OCI-LY1 (cell line): ENCODE measurements at regions not wholly inside any gene's neighbourhood (a gene's known extent, or its start where the extent isn't known, plus 50 kb on each side); places are given as distances from the start of the nearest gene placed in this dataset.

Experiments used
- H2AFZ ChIP-seq: fragments of 200-600 bp; sonication (generic), shearing (Covaris generic); 2 replicates; pipeline ENCODE4 v1.6.0; 2014; ENCODE audit warnings: antibody characterized with exemption, mild to moderate bottlenecking, low read length
- H3F3A ChIP-seq: fragments of 200-600 bp; sonication (generic), shearing (Covaris generic); 2 replicates; pipeline ENCODE4 v1.6.0; 2014; ENCODE audit warnings: mild to moderate bottlenecking, antibody characterized with exemption, low read length, moderate library complexity; ENCODE audit not compliant: insufficient read depth
- H3K27ac ChIP-seq: fragments of 200-600 bp; sonication (generic); 2 replicates; pipeline ENCODE4 v1.5.1; 2014; ENCODE audit warnings: low read length, mixed run types, mild to moderate bottlenecking, low read depth; ENCODE audit not compliant: poor library complexity, severe bottlenecking
- H3K27me3 ChIP-seq: fragments of 200-600 bp; sonication (generic); 2 replicates; pipeline ENCODE4 v1.6.0; 2014; ENCODE audit warnings: antibody characterized with exemption, mild to moderate bottlenecking, low read length, moderate library complexity; ENCODE audit not compliant: insufficient read depth
- H3K36me3 ChIP-seq: fragments of 200-600 bp; sonication (generic); 2 replicates; pipeline ENCODE4 v1.6.1; 2014; ENCODE audit warnings: mild to moderate bottlenecking, antibody characterized with exemption, low read length, moderate library complexity, mixed read lengths; ENCODE audit not compliant: insufficient read depth
- H3K4me1 ChIP-seq: fragments of 200-600 bp; sonication (generic); 2 replicates; pipeline ENCODE4 v1.5.1; 2014; ENCODE audit warnings: mild to moderate bottlenecking, low read length, moderate library complexity; ENCODE audit not compliant: insufficient read depth, severe bottlenecking
- H3K4me2 ChIP-seq: fragments of 200-600 bp; sonication (generic), shearing (Covaris generic); 2 replicates; pipeline ENCODE4 v1.6.1; 2014; ENCODE audit warnings: low read length
- H3K4me3 ChIP-seq: fragments of 200-600 bp; sonication (generic); 2 replicates; pipeline ENCODE4 v1.5.1; 2014; ENCODE audit warnings: low read length, low read depth, mild to moderate bottlenecking, mixed read lengths; ENCODE audit not compliant: poor library complexity, severe bottlenecking
- H3K79me2 ChIP-seq: fragments of 200-600 bp; shearing (Covaris generic); 2 replicates; pipeline ENCODE4 v1.6.1; 2016; ENCODE audit warnings: mixed run types, low read length, mixed read lengths; ENCODE audit not compliant: insufficient read depth
- H3K9ac ChIP-seq: fragments of 200-600 bp; sonication (generic), shearing (Covaris generic); 2 replicates; pipeline ENCODE4 v1.6.1; 2014; ENCODE audit warnings: mild to moderate bottlenecking, low read length, mixed read lengths
- H3K9me2 ChIP-seq: fragments of 200-600 bp; sonication (generic), shearing (Covaris generic); 2 replicates; pipeline ENCODE4 v1.6.1; 2014; ENCODE audit warnings: low read depth, mild to moderate bottlenecking, low read length, mixed read lengths
- H3K9me3 ChIP-seq: fragments of 200-600 bp; shearing (Covaris generic); 2 replicates; pipeline ENCODE4 v1.6.1; 2014; ENCODE audit warnings: low read length, mixed read lengths
- H4K20me1 ChIP-seq: fragments of 200-600 bp; sonication (generic), shearing (Covaris generic); 2 replicates; pipeline ENCODE4 v1.6.0; 2016; ENCODE audit warnings: mild to moderate bottlenecking, low read length; ENCODE audit not compliant: insufficient read depth
- EZH2 ChIP-seq: fragments of 200-600 bp; sonication (generic), shearing (Covaris generic); IDR thresholded peaks from 2 replicates; pipeline ENCODE4 v1.8.0; 2017; ENCODE audit warnings: borderline replicate concordance, mixed run types, mild to moderate bottlenecking, antibody characterized with exemption, low read length, moderate library complexity, mixed read lengths
- TF ChIP-seq, protein P1 (sequence below): fragments of 200-600 bp; sonication (generic), shearing (Covaris generic); IDR thresholded peaks from 2 replicates; pipeline ENCODE4 v1.5.1; 2017; ENCODE audit warnings: mild to moderate bottlenecking, antibody characterized with exemption, low read length, moderate library complexity, mixed read lengths

DNA sequence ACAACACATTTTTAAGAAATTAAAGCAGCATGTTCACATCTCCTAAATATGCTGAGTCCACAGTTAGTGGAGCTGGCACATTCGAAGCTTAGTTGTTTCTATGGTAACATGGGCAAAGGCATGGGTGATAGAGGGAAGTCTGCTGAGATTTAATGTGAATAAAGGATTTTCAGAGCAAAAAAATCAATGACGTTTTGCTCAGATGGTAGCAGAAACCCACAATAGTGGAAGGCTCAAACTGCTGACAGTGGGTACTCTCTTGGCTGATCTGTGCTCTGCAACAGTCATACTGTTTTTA lies 795.1 kb upstream of the ARPP21 start:
- Histone ChIP-seq H3K79me2 (no peaks in the 10 kb centered on the region), H3K9ac (no peak overlapping the region), H3K4me1 (peaks cover 16% of the 10 kb centered on the region), H3K4me3 (no peak overlapping the region), H3K27ac (no peak overlapping the region), H3K9me3 (no peaks in the 10 kb centered on the region), H3K36me3 (no peaks in the 10 kb centered on the region), H3F3A (no peaks in the 10 kb centered on the region), H3K4me2 (no peak overlapping the region), H4K20me1 (no peaks in the 10 kb centered on the region), H2AFZ (no peak overlapping the region), H3K27me3 (no peaks in the 10 kb centered on the region), H3K9me2 (no peaks in the 10 kb centered on the region)
- TF ChIP-seq, protein P1, sequence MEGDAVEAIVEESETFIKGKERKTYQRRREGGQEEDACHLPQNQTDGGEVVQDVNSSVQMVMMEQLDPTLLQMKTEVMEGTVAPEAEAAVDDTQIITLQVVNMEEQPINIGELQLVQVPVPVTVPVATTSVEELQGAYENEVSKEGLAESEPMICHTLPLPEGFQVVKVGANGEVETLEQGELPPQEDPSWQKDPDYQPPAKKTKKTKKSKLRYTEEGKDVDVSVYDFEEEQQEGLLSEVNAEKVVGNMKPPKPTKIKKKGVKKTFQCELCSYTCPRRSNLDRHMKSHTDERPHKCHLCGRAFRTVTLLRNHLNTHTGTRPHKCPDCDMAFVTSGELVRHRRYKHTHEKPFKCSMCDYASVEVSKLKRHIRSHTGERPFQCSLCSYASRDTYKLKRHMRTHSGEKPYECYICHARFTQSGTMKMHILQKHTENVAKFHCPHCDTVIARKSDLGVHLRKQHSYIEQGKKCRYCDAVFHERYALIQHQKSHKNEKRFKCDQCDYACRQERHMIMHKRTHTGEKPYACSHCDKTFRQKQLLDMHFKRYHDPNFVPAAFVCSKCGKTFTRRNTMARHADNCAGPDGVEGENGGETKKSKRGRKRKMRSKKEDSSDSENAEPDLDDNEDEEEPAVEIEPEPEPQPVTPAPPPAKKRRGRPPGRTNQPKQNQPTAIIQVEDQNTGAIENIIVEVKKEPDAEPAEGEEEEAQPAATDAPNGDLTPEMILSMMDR: no peak
- no peak for TF ChIP-seq EZH2

GRCh38 chr3:34851137-34851536 lies 788.2 kb upstream of the ARPP21 start:
- H4K20me1 ChIP-seq: no peaks in the 10 kb centered on the region
- H3K4me2 ChIP-seq: no peak overlapping the region
- no peaks in the 10 kb centered on the region for H3K9me2 ChIP-seq
- H3K9me3 ChIP-seq: no peaks in the 10 kb centered on the region
- H3K79me2 ChIP-seq: no peaks in the 10 kb centered on the region
- H3K9ac ChIP-seq: no peak overlapping the region
- H2AFZ ChIP-seq: no peak overlapping the region
- H3F3A ChIP-seq: no peaks in the 10 kb centered on the region
- no peak overlapping the region for H3K4me3 ChIP-seq
- TF ChIP-seq, protein P1: no peak
- TF ChIP-seq EZH2: no peak
- no peaks in the 10 kb centered on the region for H3K36me3 ChIP-seq
- no peak overlapping the region for H3K27ac ChIP-seq
- peaks cover 41% of the 10 kb centered on the region for H3K4me1 ChIP-seq
- no peaks in the 10 kb centered on the region for H3K27me3 ChIP-seq

GRCh38 chr3:34852844-34853439 lies 786.4 kb upstream of the ARPP21 start:
- H3K9me3 ChIP-seq: no peaks in the 10 kb centered on the region
- H3K9me2 ChIP-seq: no peaks in the 10 kb centered on the region
- H3K4me1 ChIP-seq: peaks cover 45% of the 10 kb centered on the region
- no peak overlapping the region for H3K4me3 ChIP-seq
- H3K27ac ChIP-seq: no peak overlapping the region
- H3K79me2 ChIP-seq: no peaks in the 10 kb centered on the region
- no peak overlapping the region for H2AFZ ChIP-seq
- H3K36me3 ChIP-seq: no peaks in the 10 kb centered on the region
- no peaks in the 10 kb centered on the region for H4K20me1 ChIP-seq
- no peaks in the 10 kb centered on the region for H3F3A ChIP-seq
- no peak overlapping the region for H3K9ac ChIP-seq
- no peaks in the 10 kb centered on the region for H3K27me3 ChIP-seq
- no peak for TF ChIP-seq EZH2
- TF ChIP-seq, protein P1: no peak
- H3K4me2 ChIP-seq: no peak overlapping the region
